ENCODE measurements at regions not wholly inside any gene's neighbourhood (a gene's known extent, or its start where the extent isn't known, plus 50 kb on each side); places are given as distances from the start of the nearest gene placed in this dataset.
A peak's percentile ranks its signal among the peaks of the same experiment; 100 is the strongest.

GRCh38 chr12:94749455-94749854 is 99.1 kb upstream of the TMCC3 start:
- H3K9me3 ChIP-seq (ENCODE audit: control insufficient read depth, low read length): no peaks in the 10 kb centered on the region
- no peak for DNase-seq
- H3K27me3 ChIP-seq (ENCODE audit: control insufficient read depth, insufficient read depth): no peaks in the 10 kb centered on the region
- H3K4me1 ChIP-seq (ENCODE audit: control insufficient read depth, insufficient read depth, low read length): no peaks in the 10 kb centered on the region
- intact Hi-C loops (cut with DNase I): no loop called here
- ATAC-seq: no peak
- H3K27ac ChIP-seq (ENCODE audit: low read length): no peak overlapping the region
- WGBS: 92% methylated on average over 7 of the region's 7 CpGs
- H3K4me3 ChIP-seq (ENCODE audit: low read length): no peak overlapping the region

GRCh38 chr12:94748726-94749421 is 98.5 kb upstream of the TMCC3 start:
- no peak for DNase-seq
- 84% methylated on average over 10 of the region's 10 CpGs for WGBS
- Histone ChIP-seq H3K4me1 (ENCODE audit: control insufficient read depth, insufficient read depth, low read length) (no peaks in the 10 kb centered on the region), H3K27me3 (ENCODE audit: control insufficient read depth, insufficient read depth) (no peaks in the 10 kb centered on the region), H3K27ac (ENCODE audit: low read length) (no peak overlapping the region), H3K9me3 (ENCODE audit: control insufficient read depth, low read length) (no peaks in the 10 kb centered on the region), H3K4me3 (ENCODE audit: low read length) (no peak overlapping the region)
- intact Hi-C loops (cut with DNase I): no loop called here
- no peak for ATAC-seq

- no peak for ATAC-seq
- intact Hi-C loops (cut with DNase I): no loop called here
- Histone ChIP-seq H3K27me3 (ENCODE audit: control insufficient read depth, insufficient read depth) (no peaks in the 10 kb centered on the region), H3K27ac (ENCODE audit: low read length) (no peak overlapping the region), H3K4me3 (ENCODE audit: low read length) (no peak overlapping the region), H3K4me1 (ENCODE audit: control insufficient read depth, insufficient read depth, low read length) (no peaks in the 10 kb centered on the region), H3K9me3 (ENCODE audit: control insufficient read depth, low read length) (no peaks in the 10 kb centered on the region)
- DNase-seq: no peak
- 73% methylated on average over 4 of the region's 4 CpGs for WGBS
Measured at GRCh38 chr12:94745562-94745961, 95.2 kb upstream of the TMCC3 start.

- WGBS: 79% methylated on average over 3 of the region's 3 CpGs
- H3K27me3 ChIP-seq (ENCODE audit: control insufficient read depth, insufficient read depth): no peaks in the 10 kb centered on the region
- ATAC-seq: no peak
Measured at GRCh38 chr12:94743174-94743573, 92.8 kb upstream of the TMCC3 start.

GRCh38 chr12:94740601-94741362 is 90.4 kb upstream of the TMCC3 start:
- H3K4me1 ChIP-seq (ENCODE audit: control insufficient read depth, insufficient read depth, low read length): no peaks in the 10 kb centered on the region
- H3K27ac ChIP-seq (ENCODE audit: low read length): no peak overlapping the region
- H3K9me3 ChIP-seq (ENCODE audit: control insufficient read depth, low read length): no peaks in the 10 kb centered on the region
- intact Hi-C loops (cut with DNase I): no loop called here
- DNase-seq (no peak), ATAC-seq (no peak)
- H3K27me3 ChIP-seq (ENCODE audit: control insufficient read depth, insufficient read depth): no peaks in the 10 kb centered on the region
- WGBS: 66% methylated on average over 5 of the region's 5 CpGs
- no peak overlapping the region for H3K4me3 ChIP-seq (ENCODE audit: low read length)

More at GRCh38 chr12:94743174-94743573, 92.8 kb upstream of the TMCC3 start:
- intact Hi-C loops (cut with DNase I): no loop called here
- no peak overlapping the region for H3K27ac ChIP-seq (ENCODE audit: low read length)
- no peak for DNase-seq
- H3K9me3 ChIP-seq (ENCODE audit: control insufficient read depth, low read length): no peaks in the 10 kb centered on the region
- no peak overlapping the region for H3K4me3 ChIP-seq (ENCODE audit: low read length)
- no peaks in the 10 kb centered on the region for H3K4me1 ChIP-seq (ENCODE audit: control insufficient read depth, insufficient read depth, low read length)

GRCh38 chr12:94736820-94737219 is 86.5 kb upstream of the TMCC3 start:
- no peak overlapping the region for H3K27ac ChIP-seq (ENCODE audit: low read length)
- no peaks in the 10 kb centered on the region for H3K9me3 ChIP-seq (ENCODE audit: control insufficient read depth, low read length)
- no peaks in the 10 kb centered on the region for H3K27me3 ChIP-seq (ENCODE audit: control insufficient read depth, insufficient read depth)
- no peak overlapping the region for H3K4me3 ChIP-seq (ENCODE audit: low read length)
- intact Hi-C loops (cut with DNase I): no loop called here
- peaks cover 1% of the 10 kb centered on the region for H3K4me1 ChIP-seq (ENCODE audit: control insufficient read depth, insufficient read depth, low read length)
- ATAC-seq: no peak
- DNase-seq: no peak
- WGBS: 94% methylated on average over 5 of the region's 5 CpGs

- no peaks in the 10 kb centered on the region for H3K9me3 ChIP-seq (ENCODE audit: control insufficient read depth, low read length)
- no peaks in the 10 kb centered on the region for H3K27me3 ChIP-seq (ENCODE audit: control insufficient read depth, insufficient read depth)
- DNase-seq (no peak), ATAC-seq (no peak)
- H3K4me3 ChIP-seq (ENCODE audit: low read length): no peak overlapping the region
- peaks cover 2% of the 10 kb centered on the region for H3K4me1 ChIP-seq (ENCODE audit: control insufficient read depth, insufficient read depth, low read length)
- H3K27ac ChIP-seq (ENCODE audit: low read length): no peak overlapping the region
- intact Hi-C loops (cut with DNase I): no loop called here
- 92% methylated on average over 3 of the region's 3 CpGs for WGBS
Measured at GRCh38 chr12:94736004-94736403, 85.6 kb upstream of the TMCC3 start.

- no peaks in the 10 kb centered on the region for H3K27me3 ChIP-seq (ENCODE audit: control insufficient read depth, insufficient read depth)
- DNase-seq (no peak), ATAC-seq (no peak)
- H3K9me3 ChIP-seq (ENCODE audit: control insufficient read depth, low read length): no peaks in the 10 kb centered on the region
- intact Hi-C loops (cut with DNase I): no loop called here
- no peak overlapping the region for H3K4me3 ChIP-seq (ENCODE audit: low read length)
- WGBS: 90% methylated on average over 9 of the region's 9 CpGs
- H3K27ac ChIP-seq (ENCODE audit: low read length): no peak overlapping the region
- peaks cover 2% of the 10 kb centered on the region for H3K4me1 ChIP-seq (ENCODE audit: control insufficient read depth, insufficient read depth, low read length)
Measured at GRCh38 chr12:94733727-94734126, 83.4 kb upstream of the TMCC3 start.

- intact Hi-C loops (cut with DNase I): no loop called here
- H3K27me3 ChIP-seq (ENCODE audit: control insufficient read depth, insufficient read depth): no peaks in the 10 kb centered on the region
- ATAC-seq: peak; percentile 38 to 77
- 45% methylated on average over 13 of the region's 13 CpGs for WGBS
- H3K4me1 ChIP-seq (ENCODE audit: control insufficient read depth, insufficient read depth, low read length): peaks cover 2% of the 10 kb centered on the region
- no peaks in the 10 kb centered on the region for H3K9me3 ChIP-seq (ENCODE audit: control insufficient read depth, low read length)
- H3K4me3 ChIP-seq (ENCODE audit: low read length): no peak overlapping the region
- H3K27ac ChIP-seq (ENCODE audit: low read length): no peak overlapping the region
- DNase-seq: no peak
Measured at GRCh38 chr12:94732367-94732990, 82.1 kb upstream of the TMCC3 start.

GRCh38 chr12:94731733-94732360 is 81.5 kb upstream of the TMCC3 start:
- DNase-seq (no peak), ATAC-seq (no peak)
- intact Hi-C loops (cut with DNase I): no loop called here
- Histone ChIP-seq H3K4me3 (ENCODE audit: low read length) (no peak overlapping the region), H3K27ac (ENCODE audit: low read length) (no peak overlapping the region), H3K9me3 (ENCODE audit: control insufficient read depth, low read length) (no peaks in the 10 kb centered on the region), H3K4me1 (ENCODE audit: control insufficient read depth, insufficient read depth, low read length) (peaks cover 2% of the 10 kb centered on the region), H3K27me3 (ENCODE audit: control insufficient read depth, insufficient read depth) (no peaks in the 10 kb centered on the region)
- WGBS: 58% methylated on average over 10 of the region's 10 CpGs

- no peaks in the 10 kb centered on the region for H3K27me3 ChIP-seq (ENCODE audit: control insufficient read depth, insufficient read depth)
- H3K4me1 ChIP-seq (ENCODE audit: control insufficient read depth, insufficient read depth, low read length): peaks cover 2% of the 10 kb centered on the region
- H3K9me3 ChIP-seq (ENCODE audit: control insufficient read depth, low read length): no peaks in the 10 kb centered on the region
- no peak overlapping the region for H3K27ac ChIP-seq (ENCODE audit: low read length)
- ATAC-seq (no peak), DNase-seq (no peak)
- intact Hi-C loops (cut with DNase I): no loop called here
- H3K4me3 ChIP-seq (ENCODE audit: low read length): no peak overlapping the region
- 87% methylated on average over 4 of the region's 4 CpGs for WGBS
Measured at GRCh38 chr12:94730847-94731246, 80.5 kb upstream of the TMCC3 start.
